Left colon (tissue), 2 donors: ENCODE measurements at regions not wholly inside any gene's neighbourhood (a gene's known extent, or its start where the extent isn't known, plus 50 kb on each side); places are given as distances from the start of the nearest gene placed in this dataset.

Source experiments
- ATAC-seq: fragments of 200-7000 bp; cut with Tn5 transposase; one replicate; pipeline ENCODE4 v1.9.1; 2020; ENCODE audit warnings: mild to moderate bottlenecking, moderate library complexity
- DNase-seq, 2 donors: peaks; one replicate each; pipeline ENCODE4 v3.0.0-alpha.2; 2020
- intact Hi-C, 2 donors: fragments of 100-400 bp; cut with DNase I in 1 of 2; cut with micrococcal nuclease in 1 of 2; formaldehyde crosslinking; loops; one replicate each; pipeline versions ENCODE4 v1.11.2 to v1.14.0; 2022; cut with DNase I, micrococcal nuclease
- donor health status: DM: no; HTN: no; CAD: no.
- donor health status: DM: yes; HTN: yes; CAD: no.

- no peak for ATAC-seq
- intact Hi-C loops, result no loop called here
- DNase-seq, result no peak
Observed at GRCh38 chr1:57881639-57882038, 457.8 kb upstream of the DAB1 start.

DNA sequence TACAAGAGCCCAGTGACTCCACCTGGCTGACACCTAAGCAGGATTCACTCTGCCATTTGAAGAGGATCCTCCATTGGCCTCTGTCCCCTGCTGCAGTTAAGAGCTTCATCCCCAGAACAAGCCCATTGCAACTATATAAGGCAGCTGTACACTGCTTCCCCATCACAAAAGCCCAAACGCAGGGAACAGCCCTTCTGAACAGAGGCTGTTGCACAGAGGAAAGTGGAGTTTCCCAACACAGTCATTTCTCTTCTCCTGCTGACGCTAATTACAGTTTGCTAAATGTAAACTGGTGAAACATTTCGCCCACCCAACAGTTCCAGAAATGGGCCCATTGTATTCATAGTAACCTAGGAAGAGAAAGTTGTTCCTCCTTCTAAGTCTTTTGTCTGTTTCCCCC is 455.8 kb upstream of the DAB1 start:
- DNase-seq (no peak), ATAC-seq (no peak)
- intact Hi-C loops, result no loop called here

- ATAC-seq (peak; percentile 45), DNase-seq (no peak)
- intact Hi-C loops, result no loop called here
Observed at GRCh38 chr1:57874418-57874877, 450.6 kb upstream of the DAB1 start.

- intact Hi-C loops, result no loop called here
- ATAC-seq (no peak), DNase-seq (no peak)
Observed at GRCh38 chr1:57872913-57873312, 449.1 kb upstream of the DAB1 start.

DNA sequence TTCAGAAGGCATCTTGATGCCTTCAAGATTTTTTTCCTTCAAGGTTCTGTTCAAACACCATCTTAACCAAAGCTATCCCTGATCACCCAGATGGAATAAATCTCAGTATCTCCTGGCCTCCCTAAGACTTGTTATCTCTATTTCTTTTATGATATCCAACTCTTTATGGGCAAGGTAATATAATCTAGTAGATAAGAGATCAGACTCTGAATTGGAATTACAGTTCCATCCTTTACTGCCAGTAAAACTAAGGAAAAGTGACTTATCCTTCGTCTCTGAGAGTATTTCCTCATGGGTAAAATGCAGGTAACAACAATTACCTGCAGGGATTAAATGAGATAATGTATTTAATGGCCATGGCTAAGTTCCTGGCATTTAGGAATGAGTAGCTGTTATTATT is 445.0 kb upstream of the DAB1 start:
- ATAC-seq (peak; percentile 92), DNase-seq (no peak)
- intact Hi-C loops, result no loop called here

GRCh38 chr1:57868239-57868638 is 444.4 kb upstream of the DAB1 start:
- intact Hi-C loops, result no loop called here
- no peak for DNase-seq
- no peak for ATAC-seq

DNA sequence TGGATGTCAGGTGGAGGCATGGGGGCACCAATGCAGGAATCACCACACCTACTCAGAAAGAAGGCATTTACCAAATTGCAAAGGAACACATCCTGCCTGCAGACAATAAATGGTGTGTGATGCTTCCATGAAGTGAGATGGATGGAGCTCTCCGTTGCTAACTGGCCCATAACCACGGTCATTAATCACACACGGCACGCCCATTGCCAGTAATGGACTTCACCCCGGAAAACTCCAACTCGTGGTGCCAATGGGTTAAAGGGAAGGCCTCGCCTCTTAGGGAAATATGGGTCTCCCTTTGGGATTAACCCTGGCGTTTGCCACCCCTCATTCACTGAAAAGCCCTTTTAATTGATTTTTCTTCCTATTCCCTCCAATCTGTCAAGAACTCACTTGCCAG is 443.1 kb upstream of the DAB1 start:
- ATAC-seq (peak; percentile 81), DNase-seq (peak; percentile 25 to 29)
- intact Hi-C loops, result no loop called here

DNA sequence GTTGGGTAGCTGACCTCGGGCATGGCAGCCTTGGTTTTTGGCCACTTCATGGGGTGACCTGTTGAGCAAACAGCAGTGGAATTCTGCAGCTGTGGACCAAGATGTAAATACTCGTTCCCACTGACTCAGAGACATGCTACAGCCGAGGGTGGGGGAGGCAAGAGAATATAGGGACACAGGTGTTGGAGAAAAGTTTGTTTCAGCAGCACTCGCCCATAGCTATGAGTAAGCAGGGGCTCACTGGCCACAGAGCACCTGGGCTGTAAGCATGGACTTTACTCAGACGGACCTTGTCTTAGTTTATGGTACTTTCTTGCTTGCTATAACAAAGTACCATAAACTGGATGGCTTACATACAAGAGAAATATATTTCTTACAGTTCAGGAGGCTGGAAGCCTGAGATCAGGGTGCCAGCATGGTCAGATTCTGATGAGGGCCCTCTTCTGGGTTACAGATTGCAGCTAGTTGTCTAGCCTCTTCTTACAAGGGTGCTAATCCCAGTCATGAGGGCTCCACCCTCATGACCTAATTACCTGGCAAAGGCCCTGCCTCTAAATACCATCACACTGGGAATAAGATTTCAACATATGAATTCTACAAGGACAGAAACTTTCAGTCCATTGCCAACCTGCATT is 437.2 kb upstream of the DAB1 start:
- ATAC-seq, result peak; percentile 99
- peak in 1 of 2 donors; percentile 11 for DNase-seq
- intact Hi-C loops, result no loop called here

GRCh38 chr1:57860325-57860724 is 436.5 kb upstream of the DAB1 start:
- intact Hi-C loops, result no loop called here
- no peak for DNase-seq
- no peak for ATAC-seq

- DNase-seq (no peak), ATAC-seq (no peak)
- intact Hi-C loops, result no loop called here
Observed at GRCh38 chr1:57858740-57859139, 434.9 kb upstream of the DAB1 start.

- DNase-seq (no peak), ATAC-seq (no peak)
- intact Hi-C loops, result no loop called here
Observed at GRCh38 chr1:57857809-57858208, 433.9 kb upstream of the DAB1 start.

GRCh38 chr1:57854436-57854835 is 430.6 kb upstream of the DAB1 start:
- DNase-seq (no peak), ATAC-seq (no peak)
- intact Hi-C loops, result no loop called here

DNA sequence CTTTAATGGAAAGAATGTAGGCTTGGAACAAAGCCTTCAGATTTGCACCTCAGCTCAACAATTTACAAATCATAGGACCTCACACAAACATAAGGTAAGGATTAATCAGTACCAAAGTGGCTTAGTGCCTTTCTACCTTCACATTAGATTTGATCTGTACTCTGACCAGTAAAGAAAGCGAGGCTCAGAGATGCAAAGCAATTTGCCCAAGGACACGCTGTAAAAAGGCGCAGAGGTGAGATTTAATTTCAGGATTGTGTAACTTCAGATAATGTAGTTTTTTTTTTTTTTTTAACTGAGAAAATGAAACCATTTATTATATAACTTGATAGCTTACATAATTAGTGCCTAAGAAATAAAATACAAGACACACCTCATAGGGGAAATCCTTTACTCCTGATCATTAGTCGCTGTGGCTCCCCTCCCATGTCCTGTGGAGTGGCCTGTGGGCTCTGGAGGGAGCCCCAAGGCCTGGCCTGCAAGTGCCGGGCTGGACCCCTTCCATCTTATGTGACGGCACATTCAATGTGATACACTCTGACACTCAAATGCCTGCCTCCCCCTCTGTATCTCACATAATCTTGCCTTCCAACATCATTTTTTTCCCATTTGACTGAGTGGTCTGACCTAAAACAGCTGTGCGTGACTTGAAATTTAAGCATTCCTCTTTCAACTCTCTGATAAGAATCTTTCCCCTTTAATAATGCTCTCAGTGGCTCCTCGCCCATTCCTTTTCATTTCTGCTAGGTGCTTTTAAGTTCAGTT is 426.5 kb upstream of the DAB1 start:
- DNase-seq, result no peak
- intact Hi-C loops, result no loop called here
- no peak for ATAC-seq

GRCh38 chr1:57848406-57848805 is 424.5 kb upstream of the DAB1 start:
- intact Hi-C loops, result no loop called here
- ATAC-seq (no peak), DNase-seq (no peak)

- intact Hi-C loops, result no loop called here
- ATAC-seq, result no peak
- no peak for DNase-seq
Observed at GRCh38 chr1:57845041-57845440, 421.2 kb upstream of the DAB1 start.

- intact Hi-C loops, result no loop called here
- ATAC-seq (no peak), DNase-seq (no peak)
Observed at GRCh38 chr1:57844382-57844980, 420.6 kb upstream of the DAB1 start.

DNA sequence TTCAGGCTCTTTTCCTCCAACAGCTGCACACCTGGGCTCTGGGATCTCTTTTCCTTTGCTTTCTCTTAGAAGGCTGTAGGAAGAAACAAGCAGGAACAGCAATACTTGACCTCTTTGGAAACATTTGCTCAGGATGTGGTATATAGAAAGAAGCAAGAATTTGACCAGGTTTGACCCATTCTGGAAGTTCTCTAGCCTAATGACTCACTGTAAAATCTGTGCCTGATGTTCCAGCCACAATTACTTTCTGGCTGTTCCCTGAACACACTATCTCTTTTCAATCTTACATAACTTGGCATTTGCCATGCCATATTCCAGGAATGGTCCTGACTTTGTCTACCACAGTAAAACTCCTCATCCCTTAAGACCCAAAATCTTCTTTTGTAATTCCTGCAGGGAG is 419.9 kb upstream of the DAB1 start:
- ATAC-seq, result no peak
- DNase-seq, result no peak
- intact Hi-C loops, result no loop called here

DNA sequence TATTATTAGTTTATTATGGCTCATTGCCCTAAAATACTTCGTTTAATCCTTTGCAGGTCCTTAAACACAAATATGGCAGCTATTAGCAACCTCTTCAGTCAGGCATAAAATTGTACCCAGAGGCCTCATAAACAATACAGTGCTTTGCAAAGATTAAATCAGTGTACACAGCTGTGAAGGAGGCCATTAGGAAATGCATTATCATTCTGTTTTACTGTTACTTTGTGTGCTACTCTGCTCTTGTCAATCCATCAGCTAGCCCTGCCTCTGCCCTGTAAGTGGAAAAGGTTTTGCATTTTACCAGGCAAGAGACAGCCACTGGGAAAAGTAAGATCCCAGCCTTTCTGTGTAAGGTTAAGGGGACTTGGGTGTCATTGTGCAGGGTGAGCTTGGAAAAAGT is 415.7 kb upstream of the DAB1 start:
- no peak for DNase-seq
- ATAC-seq, result no peak
- intact Hi-C loops, result no loop called here

GRCh38 chr1:57839067-57839466 is 415.2 kb upstream of the DAB1 start:
- DNase-seq, result no peak
- intact Hi-C loops, result no loop called here
- no peak for ATAC-seq

- DNase-seq (no peak), ATAC-seq (no peak)
- intact Hi-C loops, result no loop called here
Observed at GRCh38 chr1:57835620-57836019, 411.8 kb upstream of the DAB1 start.
